SK-N-SH (cell line): ENCODE measurements at regions not wholly inside any gene's neighbourhood (a gene's known extent, or its start where the extent isn't known, plus 50 kb on each side); places are given as distances from the start of the nearest gene placed in this dataset.

Source experiments
- CTCF ChIA-PET: fragments of 300-600, 350-600 bp; formaldehyde crosslinking; extraction: SDS; loops from one replicate; lab custom pipeline; 2021; lab: Yijun Ruan, JAX
- POLR2A ChIA-PET: fragments of 350-600 bp; sonication (Branson Sonifier 250); formaldehyde crosslinking; extraction: SDS; loops from one replicate; lab custom pipeline; 2020; ENCODE audit warnings: antibody characterized with exemption, inconsistent platforms; lab: Yijun Ruan, JAX
- DNase-seq: peaks from one replicate; pipeline ENCODE4 v3.0.0; 2012
- H2AFZ ChIP-seq: fragments of 200-600 bp; sonication (generic); 2 replicates; pipeline ENCODE4 v1.8.1; 2016; ENCODE audit warnings: antibody characterized with exemption, mild to moderate bottlenecking, low read depth
- H3F3A ChIP-seq: fragments of 200-600 bp; sonication (generic); replicated peaks from 2 replicates; pipeline ENCODE3; 2016; ENCODE audit warnings: antibody characterized with exemption, mild to moderate bottlenecking; ENCODE audit not compliant: insufficient read depth
- H3K27ac ChIP-seq, 2 experiments: fragments of 200-500 bp in 1 of 2; fragments of 200-600 bp in 1 of 2; sonication (Bioruptor generic) in 1 of 2; sonication (generic), shearing (Covaris generic) in 1 of 2; 2 replicates each; pipeline versions ENCODE4 v1.5.1 to v1.6.1; 2014 to 2016; ENCODE audit warnings: low read depth in 2 of 2, inconsistent platforms in 1 of 2, low read length in 1 of 2, mild to moderate bottlenecking in 1 of 2, mixed read lengths in 1 of 2
- H3K27me3 ChIP-seq: fragments of 200-600 bp; sonication (generic), shearing (Covaris generic); 2 replicates; pipeline ENCODE4 v1.6.1; 2016; ENCODE audit warnings: mixed run types; ENCODE audit not compliant: insufficient read depth
- H3K36me3 ChIP-seq, 2 experiments: fragments of 200-500 bp in 1 of 2; fragments of 200-600 bp in 1 of 2; sonication (Bioruptor generic) in 1 of 2; sonication (generic) in 1 of 2; replicated peaks in 1 of 2; 2 replicates each; pipeline versions ENCODE3 to v1.5.1; 2014 to 2016; ENCODE audit warnings: low read length in 1 of 2, mild to moderate bottlenecking in 1 of 2; ENCODE audit not compliant: insufficient read depth in 2 of 2, control insufficient read depth in 1 of 2
- H3K4me1 ChIP-seq, 2 experiments: fragments of 200-500 bp in 1 of 2; fragments of 200-600 bp in 1 of 2; sonication (Bioruptor generic) in 1 of 2; sonication (generic), shearing (Covaris generic) in 1 of 2; 2 replicates each; pipeline versions ENCODE4 v1.5.1 to v1.6.1; 2014 to 2016; ENCODE audit warnings: low read depth in 1 of 2, low read length in 1 of 2, mixed run types in 1 of 2; ENCODE audit not compliant: insufficient read depth in 2 of 2, control insufficient read depth in 1 of 2
- H3K4me2 ChIP-seq: fragments of 200-600 bp; sonication (generic), shearing (Covaris generic); 2 replicates; pipeline ENCODE4 v1.6.1; 2017; ENCODE audit warnings: mixed run types
- H3K4me3 ChIP-seq, 2 experiments: fragments of 200-500 bp in 1 of 2; fragments of 200-600 bp in 1 of 2; sonication (Bioruptor generic) in 1 of 2; sonication (generic), shearing (Covaris generic) in 1 of 2; 2 replicates each; pipeline versions ENCODE4 v1.5.1 to v1.8.1; 2014 to 2016; ENCODE audit warnings: low read depth in 2 of 2, inconsistent platforms in 1 of 2, low read length in 1 of 2, mild to moderate bottlenecking in 1 of 2, mixed read lengths in 1 of 2, moderate library complexity in 1 of 2
- H3K79me2 ChIP-seq: fragments of 200-600 bp; sonication (generic); 2 replicates; pipeline ENCODE4 v1.8.1; 2017; ENCODE audit warnings: mild to moderate bottlenecking; ENCODE audit not compliant: insufficient read depth
- H3K9ac ChIP-seq: fragments of 200-600 bp; sonication (generic); 2 replicates; pipeline ENCODE4 v1.6.1; 2017; ENCODE audit warnings: mixed run types
- H3K9me2 ChIP-seq: fragments of 200-600 bp; sonication (generic); 2 replicates; pipeline ENCODE4 v1.6.1; 2017; ENCODE audit warnings: mixed run types
- H3K9me3 ChIP-seq: fragments of 200-600 bp; sonication (generic); 2 replicates; pipeline ENCODE4 v1.6.1; 2017; ENCODE audit warnings: mixed run types, mild to moderate bottlenecking, moderate library complexity
- H4K20me1 ChIP-seq: fragments of 200-600 bp; sonication (generic); 2 replicates; pipeline ENCODE4 v1.6.1; 2017; ENCODE audit warnings: mild to moderate bottlenecking, mixed run types; ENCODE audit not compliant: insufficient read depth
- CHD2 ChIP-seq: fragments of 150-350 bp; IDR thresholded peaks from 2 replicates; pipeline ENCODE4 v1.6.1; 2018; ENCODE audit warnings: low read length; ENCODE audit not compliant: partially characterized antibody
- EP300 ChIP-seq, 2 experiments: IDR thresholded peaks; 2 replicates each; pipeline versions ENCODE4 v1.4.0 to v1.6.1; 2012; ENCODE audit warnings: borderline replicate concordance in 1 of 2, low read depth in 1 of 2, low read length in 1 of 2
- FOSL2 ChIP-seq: IDR thresholded peaks from 2 replicates; pipeline ENCODE4 v1.4.0; 2012; ENCODE audit warnings: low read depth, mild to moderate bottlenecking, moderate library complexity, borderline replicate concordance
- FOXJ3 ChIP-seq: sonication (generic); formaldehyde crosslinking; IDR thresholded peaks from 2 replicates; pipeline ENCODE4 v1.5.1; 2020; ENCODE audit warnings: mild to moderate bottlenecking, missing genetic modification reagents
- GABPA ChIP-seq: IDR thresholded peaks from 2 replicates; pipeline ENCODE4 v1.4.0; 2012; ENCODE audit warnings: low read depth, mild to moderate bottlenecking
- JUND ChIP-seq: IDR thresholded peaks from 2 replicates; pipeline ENCODE4 v1.4.0; 2012
- NFIC ChIP-seq: IDR thresholded peaks from 2 replicates; pipeline ENCODE4 v1.4.0; 2012; ENCODE audit warnings: borderline replicate concordance
- POLR2AphosphoS5 ChIP-seq: IDR thresholded peaks from 2 replicates; pipeline ENCODE4 v1.6.1; 2012; ENCODE audit warnings: low read depth, low read length
- RAD21 ChIP-seq: IDR thresholded peaks from 2 replicates; pipeline ENCODE4 v1.6.1; 2012; ENCODE audit warnings: mild to moderate bottlenecking, low read length
- RCOR1 ChIP-seq: fragments of 150-350 bp; IDR thresholded peaks from 2 replicates; pipeline ENCODE4 v1.6.1; 2017; ENCODE audit warnings: antibody characterized with exemption, low read length
- RXRA ChIP-seq: IDR thresholded peaks from 2 replicates; pipeline ENCODE4 v1.4.0; 2012; ENCODE audit warnings: low read depth, mild to moderate bottlenecking, borderline replicate concordance
- SMC3 ChIP-seq: IDR thresholded peaks from 2 replicates; pipeline ENCODE4 v1.6.1; 2012; ENCODE audit warnings: low read depth, low read length, improper control_type of control experiment
- TCF12 ChIP-seq: IDR thresholded peaks from 2 replicates; pipeline ENCODE4 v1.4.0; 2012
- TEAD4 ChIP-seq: IDR thresholded peaks from 2 replicates; pipeline ENCODE4 v1.4.0; 2012; ENCODE audit warnings: mild to moderate bottlenecking, borderline replicate concordance; ENCODE audit not compliant: insufficient read depth
- YY1 ChIP-seq: IDR thresholded peaks from 2 replicates; pipeline ENCODE4 v1.4.0; 2012; ENCODE audit warnings: low read depth, mild to moderate bottlenecking
- WGBS: methylation state at CpG from one replicate; pipeline ENCODE4 v1.1.6; 2017; ENCODE audit warnings: low lambda C conversion rate; 5-methylcytosine and 5-hydroxymethylcytosine counted together
- TF ChIP-seq, protein P1 (sequence below): IDR thresholded peaks from 2 replicates; pipeline ENCODE4 v1.4.0; 2012; ENCODE audit warnings: low read depth, borderline replicate concordance
- TF ChIP-seq, protein P2 (sequence below): fragments of 150-350 bp; IDR thresholded peaks from 2 replicates; pipeline ENCODE4 v1.6.1; 2017; ENCODE audit warnings: antibody characterized with exemption, low read length, low read depth, borderline replicate concordance
- TF ChIP-seq, protein P3 (sequence below): IDR thresholded peaks from 2 replicates; pipeline ENCODE4 v1.4.0; 2012; ENCODE audit warnings: low read depth, borderline replicate concordance

DNA sequence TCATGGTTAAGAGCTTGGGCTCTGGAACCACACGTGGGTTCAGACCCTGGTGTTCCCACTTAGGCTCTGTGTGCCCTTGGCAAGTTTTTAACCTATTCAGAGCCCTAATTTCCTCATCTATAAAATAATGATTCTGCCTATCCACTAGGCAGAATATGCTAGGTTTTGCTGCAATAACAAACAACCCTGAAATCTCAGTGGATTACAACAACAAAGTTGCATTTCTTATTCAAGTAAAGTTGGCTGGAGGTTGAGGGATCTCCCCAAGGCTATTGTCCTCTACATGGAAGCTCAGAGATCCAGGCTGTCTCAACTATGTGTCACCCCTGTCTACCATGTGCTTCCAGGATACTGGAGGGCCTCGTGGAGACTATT lies 275.4 kb upstream of the SIX2 start:
- Histone ChIP-seq H3K36me3 (no peaks in the 10 kb centered on the region), H3K79me2 (no peaks in the 10 kb centered on the region), H3K4me2 (0 out of 2 replicates have a peak overlapping the region, but pooled peaks have one; percentile 13), H3K9me3 (no peaks in the 10 kb centered on the region), H2AFZ (no peak overlapping the region), H3F3A (peaks cover 20% of the 10 kb centered on the region), H3K9me2 (no peaks in the 10 kb centered on the region), H3K4me1 (peaks cover 5 to 25% of the 10 kb centered on the region in 2 experiments; a peak in 2 of 4 replicates), H4K20me1 (no peaks in the 10 kb centered on the region), H3K27ac (peak overlapping the region in 1 of 2 experiments; percentile 77; a peak in 2 of 4 replicates), H3K27me3 (no peaks in the 10 kb centered on the region), H3K9ac (peak overlapping the region; percentile 29; the same call in 1 of the 2 replicates), H3K4me3 (no peak overlapping the region)
- no peak for DNase-seq
- TF ChIP-seq FOXJ3 (CRISPR knock-in tag) (no peak), POLR2AphosphoS5 (no peak), FOSL2 (no peak), JUND (no peak), EP300 (IDR thresholded peaks at IDR 0.05; ENCODE audit: borderline replicate concordance in 1 of 2, low read depth in 1 of 2, low read length in 1 of 2) (no peak)
- POLR2A ChIA-PET, result no interaction called here
- CTCF ChIA-PET, result interaction anchor here (1.3 kb wide), 1 partner anchor 27 kb away, joined by 3 read pairs; no protein-coding TSS in a partner anchor
- WGBS, result 80% methylated on average over 2 of the region's 2 CpGs

DNA sequence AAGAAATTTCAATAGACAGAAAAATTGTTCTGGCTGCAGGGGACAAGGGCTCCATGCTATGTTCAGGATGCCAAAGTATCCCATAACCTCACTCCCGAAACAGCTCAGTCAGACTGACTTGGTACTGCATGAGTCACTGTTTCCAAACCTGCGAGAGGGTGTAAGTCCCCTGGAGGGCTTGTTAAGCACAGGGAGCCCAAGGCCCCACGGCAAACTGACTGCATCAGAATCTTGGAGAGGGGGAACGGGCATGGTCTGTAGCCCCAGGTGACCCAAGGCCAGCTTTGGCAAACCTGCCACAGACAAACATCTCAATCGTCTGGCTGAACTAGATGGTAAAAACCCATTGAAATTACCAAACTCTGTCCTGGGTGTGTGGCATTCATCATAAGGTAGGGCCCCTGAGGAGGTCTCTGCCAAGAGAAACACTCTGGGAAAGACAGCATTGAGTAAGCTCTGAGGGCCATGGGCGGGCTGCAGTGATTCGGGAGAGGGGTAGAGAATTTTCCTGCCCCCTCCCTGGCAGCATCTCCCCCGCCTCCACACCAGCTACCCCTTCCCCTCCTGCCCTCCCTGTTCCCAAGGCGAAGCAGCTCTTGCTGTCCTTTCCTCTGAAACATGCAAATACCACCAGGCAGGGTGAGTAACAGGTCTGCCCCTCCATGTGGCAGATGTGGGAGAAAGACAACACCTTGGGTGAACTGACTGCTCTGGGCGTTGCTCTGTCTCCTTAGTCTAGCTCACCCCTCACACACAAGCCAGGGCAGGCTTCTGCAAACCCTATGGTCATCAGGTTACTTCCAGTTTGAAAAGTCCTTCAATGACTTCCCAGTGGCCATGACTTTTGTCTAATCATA lies 274.7 kb upstream of the SIX2 start:
- no peak overlapping the region for H3K4me3 ChIP-seq
- no peaks in the 10 kb centered on the region for H3K79me2 ChIP-seq
- no peaks in the 10 kb centered on the region for H4K20me1 ChIP-seq
- TF ChIP-seq GABPA, result no peak
- TF ChIP-seq RXRA, result peak; percentile 31; the same call in 1 of the 2 replicates
- no peak for TF ChIP-seq RAD21
- TF ChIP-seq JUND, result peak; percentile 73
- TF ChIP-seq, protein P1, sequence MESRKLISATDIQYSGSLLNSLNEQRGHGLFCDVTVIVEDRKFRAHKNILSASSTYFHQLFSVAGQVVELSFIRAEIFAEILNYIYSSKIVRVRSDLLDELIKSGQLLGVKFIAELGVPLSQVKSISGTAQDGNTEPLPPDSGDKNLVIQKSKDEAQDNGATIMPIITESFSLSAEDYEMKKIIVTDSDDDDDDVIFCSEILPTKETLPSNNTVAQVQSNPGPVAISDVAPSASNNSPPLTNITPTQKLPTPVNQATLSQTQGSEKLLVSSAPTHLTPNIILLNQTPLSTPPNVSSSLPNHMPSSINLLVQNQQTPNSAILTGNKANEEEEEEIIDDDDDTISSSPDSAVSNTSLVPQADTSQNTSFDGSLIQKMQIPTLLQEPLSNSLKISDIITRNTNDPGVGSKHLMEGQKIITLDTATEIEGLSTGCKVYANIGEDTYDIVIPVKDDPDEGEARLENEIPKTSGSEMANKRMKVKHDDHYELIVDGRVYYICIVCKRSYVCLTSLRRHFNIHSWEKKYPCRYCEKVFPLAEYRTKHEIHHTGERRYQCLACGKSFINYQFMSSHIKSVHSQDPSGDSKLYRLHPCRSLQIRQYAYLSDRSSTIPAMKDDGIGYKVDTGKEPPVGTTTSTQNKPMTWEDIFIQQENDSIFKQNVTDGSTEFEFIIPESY, result no peak
- no peak for TF ChIP-seq SMC3
- peak; percentile 38 for TF ChIP-seq TCF12
- TF ChIP-seq, protein P2, sequence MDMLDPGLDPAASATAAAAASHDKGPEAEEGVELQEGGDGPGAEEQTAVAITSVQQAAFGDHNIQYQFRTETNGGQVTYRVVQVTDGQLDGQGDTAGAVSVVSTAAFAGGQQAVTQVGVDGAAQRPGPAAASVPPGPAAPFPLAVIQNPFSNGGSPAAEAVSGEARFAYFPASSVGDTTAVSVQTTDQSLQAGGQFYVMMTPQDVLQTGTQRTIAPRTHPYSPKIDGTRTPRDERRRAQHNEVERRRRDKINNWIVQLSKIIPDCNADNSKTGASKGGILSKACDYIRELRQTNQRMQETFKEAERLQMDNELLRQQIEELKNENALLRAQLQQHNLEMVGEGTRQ, result no peak
- TF ChIP-seq FOSL2, result peak; percentile 72
- TF ChIP-seq, protein P3, sequence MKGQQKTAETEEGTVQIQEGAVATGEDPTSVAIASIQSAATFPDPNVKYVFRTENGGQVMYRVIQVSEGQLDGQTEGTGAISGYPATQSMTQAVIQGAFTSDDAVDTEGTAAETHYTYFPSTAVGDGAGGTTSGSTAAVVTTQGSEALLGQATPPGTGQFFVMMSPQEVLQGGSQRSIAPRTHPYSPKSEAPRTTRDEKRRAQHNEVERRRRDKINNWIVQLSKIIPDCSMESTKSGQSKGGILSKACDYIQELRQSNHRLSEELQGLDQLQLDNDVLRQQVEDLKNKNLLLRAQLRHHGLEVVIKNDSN, result no peak
- TF ChIP-seq EP300 (IDR thresholded peaks at IDR 0.05; ENCODE audit: borderline replicate concordance in 1 of 2, low read depth in 1 of 2, low read length in 1 of 2), result no peak; a peak in 1 of 4 replicates
- TF ChIP-seq CHD2, result no peak
- TF ChIP-seq YY1, result no peak
- 0 out of 2 replicates have a peak, but pooled peaks have one; percentile 23 for TF ChIP-seq TEAD4
- no peak for TF ChIP-seq RCOR1
- peak; percentile 23; the same call in 1 of the 2 replicates for TF ChIP-seq NFIC
- no peak for DNase-seq
- ChIA-PET CTCF (no interaction called here), POLR2A (no interaction called here)
- 0 out of 2 replicates have a peak overlapping the region, but pooled peaks have one; percentile 13 for H3K4me2 ChIP-seq
- no peaks in the 10 kb centered on the region for H3K9me2 ChIP-seq
- no peaks in the 10 kb centered on the region for H3K27me3 ChIP-seq
- no peaks in the 10 kb centered on the region for H3K36me3 ChIP-seq
- WGBS, result 58% methylated on average over 10 of the region's 10 CpGs
- H3K9me3 ChIP-seq, result no peaks in the 10 kb centered on the region
- peaks cover 19% of the 10 kb centered on the region for H3F3A ChIP-seq
- H2AFZ ChIP-seq, result 0 out of 2 replicates have a peak overlapping the region, but pooled peaks have one; percentile 22
- H3K9ac ChIP-seq, result peak overlapping the region; percentile 29
- H3K27ac ChIP-seq, result peak overlapping the region in 1 of 2 experiments; percentile 77; a peak in 2 of 4 replicates
- peaks cover 5 to 31% of the 10 kb centered on the region in 2 experiments; a peak in 2 of 4 replicates for H3K4me1 ChIP-seq
